Liver (tissue), 8 donors: ENCODE measurements at regions not wholly inside any gene's neighbourhood (a gene's known extent, or its start where the extent isn't known, plus 50 kb on each side); places are given as distances from the start of the nearest gene placed in this dataset.

ENCODE experiments used
- DNase-seq: peaks from one replicate; pipeline ENCODE4 v3.0.0-alpha.2; 2017; ENCODE audit warnings: low spot score
- H3K27ac ChIP-seq, 2 donors: one replicate each; pipeline ENCODE4 v1.7.0; 2013; ENCODE audit warnings: inconsistent platforms in 2 of 2, low read length in 2 of 2, control low read depth in 1 of 2, low read depth in 1 of 2, mild to moderate bottlenecking in 1 of 2
- H3K27me3 ChIP-seq, 4 donors: one replicate each; pipeline versions ENCODE4 v1.6.1 to v1.7.0; 2013; ENCODE audit warnings: low read length in 3 of 4, inconsistent platforms in 1 of 4, mild to moderate bottlenecking in 1 of 4, moderate library complexity in 1 of 4; ENCODE audit not compliant: control insufficient read depth in 4 of 4, insufficient read depth in 4 of 4
- H3K36me3 ChIP-seq, 4 donors: one replicate each; pipeline versions ENCODE4 v1.6.1 to v1.7.0; 2013; ENCODE audit warnings: low read length in 3 of 4, mild to moderate bottlenecking in 3 of 4, low read depth in 1 of 4, moderate library complexity in 1 of 4; ENCODE audit not compliant: control insufficient read depth in 4 of 4, insufficient read depth in 3 of 4
- H3K4me1 ChIP-seq, 4 donors: one replicate each; pipeline versions ENCODE4 v1.6.1 to v1.7.0; 2013; ENCODE audit warnings: low read length in 3 of 4, mild to moderate bottlenecking in 3 of 4, moderate library complexity in 1 of 4; ENCODE audit not compliant: control insufficient read depth in 4 of 4, insufficient read depth in 4 of 4
- H3K4me3 ChIP-seq, 3 donors: one replicate each; pipeline versions ENCODE4 v1.6.1 to v1.7.0; 2013; ENCODE audit warnings: low read length in 3 of 3, control low read depth in 1 of 3, low read depth in 1 of 3, mild to moderate bottlenecking in 1 of 3
- H3K9ac ChIP-seq, 2 donors: one replicate each; pipeline ENCODE4 v1.7.0; 2013; ENCODE audit warnings: low read length in 2 of 2, mild to moderate bottlenecking in 2 of 2, moderate library complexity in 2 of 2, control low read depth in 1 of 2, low read depth in 1 of 2
- H3K9me3 ChIP-seq, 4 donors: one replicate each; pipeline versions ENCODE4 v1.6.1 to v1.7.0; 2013; ENCODE audit warnings: low read length in 3 of 4; ENCODE audit not compliant: control insufficient read depth in 4 of 4
- CTCF ChIP-seq: fragments of 150-350 bp; IDR thresholded peaks from 2 replicates; pipeline ENCODE4 v1.5.1; 2017; ENCODE audit warnings: improper control_type of control experiment, low read depth, low read length; ENCODE audit not compliant: missing input control
- EGR1 ChIP-seq, 2 donors: IDR thresholded peaks; 2 replicates each; pipeline ENCODE4 v1.6.1; 2016 to 2018; ENCODE audit warnings: antibody characterized with exemption in 2 of 2, low read depth in 2 of 2
- FOXA1 ChIP-seq: IDR thresholded peaks from 2 replicates; pipeline ENCODE4 v1.6.1; 2016; ENCODE audit warnings: antibody characterized with exemption
- FOXA2 ChIP-seq: IDR thresholded peaks from 2 replicates; pipeline ENCODE4 v1.6.1; 2016; ENCODE audit warnings: antibody characterized with exemption
- GABPA ChIP-seq, 2 donors: IDR thresholded peaks in 1 of 2; conservative IDR thresholded peaks in 1 of 2; 2 replicates each; pipeline ENCODE4 v1.6.1; 2016; ENCODE audit warnings: antibody characterized with exemption in 2 of 2, mild to moderate bottlenecking in 1 of 2, moderate library complexity in 1 of 2
- HNF4A ChIP-seq, 2 donors: conservative IDR thresholded peaks; 2 replicates each; pipeline ENCODE4 v1.6.1; 2016; ENCODE audit warnings: antibody characterized with exemption in 2 of 2, mild to moderate bottlenecking in 2 of 2
- HNF4G ChIP-seq: IDR thresholded peaks from 2 replicates; pipeline ENCODE4 v1.6.1; 2016; ENCODE audit warnings: antibody characterized with exemption
- NR2F2 ChIP-seq: IDR thresholded peaks from 2 replicates; pipeline ENCODE4 v1.6.1; 2016; ENCODE audit warnings: antibody characterized with exemption
- RAD21 ChIP-seq, 2 donors: IDR thresholded peaks; 2 replicates each; pipeline ENCODE4 v1.6.1; 2016; ENCODE audit warnings: antibody characterized with exemption in 2 of 2, mild to moderate bottlenecking in 2 of 2
- RXRA ChIP-seq, 2 donors: IDR thresholded peaks; 2 replicates each; pipeline ENCODE4 v1.6.1; 2017 to 2018; ENCODE audit warnings: antibody characterized with exemption in 2 of 2, mild to moderate bottlenecking in 1 of 2
- SP1 ChIP-seq: IDR thresholded peaks from 2 replicates; pipeline ENCODE4 v1.6.1; 2018; ENCODE audit warnings: antibody characterized with exemption, mild to moderate bottlenecking
- TAF1 ChIP-seq: conservative IDR thresholded peaks from 2 replicates; pipeline ENCODE4 v1.6.1; 2016; ENCODE audit warnings: antibody characterized with exemption, mild to moderate bottlenecking
- YY1 ChIP-seq: IDR thresholded peaks from 2 replicates; pipeline ENCODE4 v1.6.1; 2016; ENCODE audit warnings: antibody characterized with exemption, mild to moderate bottlenecking
- WGBS: extraction: QIAGEN DNeasy Blood & Tissue Kit; methylation state at CpG from one replicate; pipeline ENCODE4 v1.1.7; 2013; 5-methylcytosine and 5-hydroxymethylcytosine counted together
- TF ChIP-seq, protein P1 (sequence below): IDR thresholded peaks from 2 replicates; pipeline ENCODE4 v1.6.1; 2016; ENCODE audit warnings: antibody characterized with exemption
- TF ChIP-seq, protein P2 (sequence below): IDR thresholded peaks from 2 replicates; pipeline ENCODE4 v1.6.1; 2016; ENCODE audit warnings: antibody characterized with exemption, mild to moderate bottlenecking
- TF ChIP-seq, protein P3 (sequence below): IDR thresholded peaks from 2 replicates; pipeline ENCODE4 v1.6.1; 2016; ENCODE audit warnings: antibody characterized with exemption
- TF ChIP-seq, protein P4 (sequence below): IDR thresholded peaks from 2 replicates; pipeline ENCODE4 v1.6.1; 2016; ENCODE audit warnings: antibody characterized with exemption
- donor health status: healthy.
- donor health status: healthy.
- donor health status: healthy.
- donor health status: healthy.
- donor health status: healthy.

DNA sequence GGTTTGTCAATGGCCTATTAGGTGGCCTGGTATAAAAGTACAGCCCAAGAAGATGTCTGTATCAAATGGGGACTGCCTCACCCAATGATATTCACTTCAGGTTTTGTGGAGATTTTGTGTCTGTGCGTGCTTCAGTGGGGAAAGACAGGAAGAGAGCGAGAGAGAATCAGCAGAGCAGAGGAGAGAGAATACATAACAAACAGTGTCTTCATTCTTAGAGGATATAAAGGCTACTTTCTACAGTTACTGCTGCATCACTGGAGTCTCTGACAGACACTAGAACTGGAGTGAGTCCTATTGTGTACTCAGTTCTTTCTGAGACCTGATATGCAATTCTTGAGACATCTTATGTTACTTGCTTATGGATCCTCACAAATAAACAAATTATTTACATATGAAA is 115.0 kb downstream of the CASP12 start:
- no peak for DNase-seq
- Histone ChIP-seq H3K36me3 (no peaks in the 10 kb centered on the region), H3K9me3 (no peaks in the 10 kb centered on the region), H3K27me3 (no peaks in the 10 kb centered on the region), H3K9ac (no peak overlapping the region), H3K4me3 (no peak overlapping the region), H3K4me1 (no peaks in the 10 kb centered on the region), H3K27ac (no peak overlapping the region)
- WGBS, result 77% methylated on average over 2 of the region's 2 CpGs
- TF ChIP-seq HNF4G (no peak), EGR1 (IDR thresholded peaks at IDR 0.05; ENCODE audit: low read depth in 2 of 2) (no peak), NR2F2 (no peak), GABPA (IDR thresholded peaks at IDR 0.05 in 1 of 2, conservative IDR thresholded peaks at IDR 0.05 in 1 of 2) (no peak), TAF1 (no peak), FOXA2 (no peak), CTCF (no peak), HNF4A (conservative IDR thresholded peaks at IDR 0.05) (no peak), SP1 (no peak), RXRA (IDR thresholded peaks at IDR 0.05) (no peak), RAD21 (IDR thresholded peaks at IDR 0.05) (no peak), FOXA1 (no peak)
- TF ChIP-seq, protein P1, sequence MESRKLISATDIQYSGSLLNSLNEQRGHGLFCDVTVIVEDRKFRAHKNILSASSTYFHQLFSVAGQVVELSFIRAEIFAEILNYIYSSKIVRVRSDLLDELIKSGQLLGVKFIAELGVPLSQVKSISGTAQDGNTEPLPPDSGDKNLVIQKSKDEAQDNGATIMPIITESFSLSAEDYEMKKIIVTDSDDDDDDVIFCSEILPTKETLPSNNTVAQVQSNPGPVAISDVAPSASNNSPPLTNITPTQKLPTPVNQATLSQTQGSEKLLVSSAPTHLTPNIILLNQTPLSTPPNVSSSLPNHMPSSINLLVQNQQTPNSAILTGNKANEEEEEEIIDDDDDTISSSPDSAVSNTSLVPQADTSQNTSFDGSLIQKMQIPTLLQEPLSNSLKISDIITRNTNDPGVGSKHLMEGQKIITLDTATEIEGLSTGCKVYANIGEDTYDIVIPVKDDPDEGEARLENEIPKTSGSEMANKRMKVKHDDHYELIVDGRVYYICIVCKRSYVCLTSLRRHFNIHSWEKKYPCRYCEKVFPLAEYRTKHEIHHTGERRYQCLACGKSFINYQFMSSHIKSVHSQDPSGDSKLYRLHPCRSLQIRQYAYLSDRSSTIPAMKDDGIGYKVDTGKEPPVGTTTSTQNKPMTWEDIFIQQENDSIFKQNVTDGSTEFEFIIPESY, result no peak
- TF ChIP-seq, protein P2, sequence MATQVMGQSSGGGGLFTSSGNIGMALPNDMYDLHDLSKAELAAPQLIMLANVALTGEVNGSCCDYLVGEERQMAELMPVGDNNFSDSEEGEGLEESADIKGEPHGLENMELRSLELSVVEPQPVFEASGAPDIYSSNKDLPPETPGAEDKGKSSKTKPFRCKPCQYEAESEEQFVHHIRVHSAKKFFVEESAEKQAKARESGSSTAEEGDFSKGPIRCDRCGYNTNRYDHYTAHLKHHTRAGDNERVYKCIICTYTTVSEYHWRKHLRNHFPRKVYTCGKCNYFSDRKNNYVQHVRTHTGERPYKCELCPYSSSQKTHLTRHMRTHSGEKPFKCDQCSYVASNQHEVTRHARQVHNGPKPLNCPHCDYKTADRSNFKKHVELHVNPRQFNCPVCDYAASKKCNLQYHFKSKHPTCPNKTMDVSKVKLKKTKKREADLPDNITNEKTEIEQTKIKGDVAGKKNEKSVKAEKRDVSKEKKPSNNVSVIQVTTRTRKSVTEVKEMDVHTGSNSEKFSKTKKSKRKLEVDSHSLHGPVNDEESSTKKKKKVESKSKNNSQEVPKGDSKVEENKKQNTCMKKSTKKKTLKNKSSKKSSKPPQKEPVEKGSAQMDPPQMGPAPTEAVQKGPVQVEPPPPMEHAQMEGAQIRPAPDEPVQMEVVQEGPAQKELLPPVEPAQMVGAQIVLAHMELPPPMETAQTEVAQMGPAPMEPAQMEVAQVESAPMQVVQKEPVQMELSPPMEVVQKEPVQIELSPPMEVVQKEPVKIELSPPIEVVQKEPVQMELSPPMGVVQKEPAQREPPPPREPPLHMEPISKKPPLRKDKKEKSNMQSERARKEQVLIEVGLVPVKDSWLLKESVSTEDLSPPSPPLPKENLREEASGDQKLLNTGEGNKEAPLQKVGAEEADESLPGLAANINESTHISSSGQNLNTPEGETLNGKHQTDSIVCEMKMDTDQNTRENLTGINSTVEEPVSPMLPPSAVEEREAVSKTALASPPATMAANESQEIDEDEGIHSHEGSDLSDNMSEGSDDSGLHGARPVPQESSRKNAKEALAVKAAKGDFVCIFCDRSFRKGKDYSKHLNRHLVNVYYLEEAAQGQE, result no peak
- TF ChIP-seq, protein P3, sequence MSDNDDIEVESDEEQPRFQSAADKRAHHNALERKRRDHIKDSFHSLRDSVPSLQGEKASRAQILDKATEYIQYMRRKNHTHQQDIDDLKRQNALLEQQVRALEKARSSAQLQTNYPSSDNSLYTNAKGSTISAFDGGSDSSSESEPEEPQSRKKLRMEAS, result no peak
- TF ChIP-seq, protein P4, sequence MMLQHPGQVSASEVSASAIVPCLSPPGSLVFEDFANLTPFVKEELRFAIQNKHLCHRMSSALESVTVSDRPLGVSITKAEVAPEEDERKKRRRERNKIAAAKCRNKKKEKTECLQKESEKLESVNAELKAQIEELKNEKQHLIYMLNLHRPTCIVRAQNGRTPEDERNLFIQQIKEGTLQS, result no peak

- WGBS, result 89% methylated on average over 1 of the region's 1 CpG
- TF ChIP-seq TAF1 (no peak), HNF4G (no peak), HNF4A (conservative IDR thresholded peaks at IDR 0.05) (no peak), YY1 (no peak), RAD21 (IDR thresholded peaks at IDR 0.05) (no peak), NR2F2 (no peak), GABPA (IDR thresholded peaks at IDR 0.05 in 1 of 2, conservative IDR thresholded peaks at IDR 0.05 in 1 of 2) (no peak), FOXA1 (no peak), FOXA2 (no peak), RXRA (IDR thresholded peaks at IDR 0.05) (no peak)
- TF ChIP-seq, protein P4, result no peak
- TF ChIP-seq, protein P3, result no peak
- TF ChIP-seq, protein P2, result no peak
- TF ChIP-seq, protein P1, result no peak
Measured at GRCh38 chr11:104782377-104782754, 115.9 kb downstream of the CASP12 start.

More at GRCh38 chr11:104782377-104782754, 115.9 kb downstream of the CASP12 start:
- Histone ChIP-seq H3K9me3 (no peaks in the 10 kb centered on the region), H3K9ac (no peak overlapping the region), H3K4me3 (no peak overlapping the region), H3K4me1 (no peaks in the 10 kb centered on the region), H3K27ac (no peak overlapping the region), H3K36me3 (no peaks in the 10 kb centered on the region), H3K27me3 (no peaks in the 10 kb centered on the region)
- DNase-seq, result no peak
